ENCODE measurements at regions not wholly inside any gene's neighbourhood (a gene's known extent, or its start where the extent isn't known, plus 50 kb on each side); places are given as distances from the start of the nearest gene placed in this dataset.

GRCh38 chr4:171621646-171622045, 191.6 kb upstream of the GALNTL6 start:
- no peak for TF ChIP-seq EZH2phosphoT487 (IDR thresholded peaks at IDR 0.05; ENCODE audit: insufficient read depth, low read depth)
- TF ChIP-seq EZH2 (IDR thresholded peaks at IDR 0.05; ENCODE audit: insufficient read depth, poor library complexity, severe bottlenecking): no peak

Measured in GM23248 (cell line).